GM12872 (cell line): ENCODE measurements at regions not wholly inside any gene's neighbourhood (a gene's known extent, or its start where the extent isn't known, plus 50 kb on each side); places are given as distances from the start of the nearest gene placed in this dataset.

ENCODE experiments used
- CTCF ChIP-seq: IDR thresholded peaks from 3 replicates; pipeline ENCODE4 v1.5.1; 2011; ENCODE audit warnings: low read depth, mild to moderate bottlenecking, low read length, moderate library complexity; ENCODE audit not compliant: insufficient read depth

- no peak for TF ChIP-seq CTCF
Measured at GRCh38 chr2:239834143-239834542, 191.0 kb downstream of the NDUFA10 start.

- TF ChIP-seq CTCF = no peak
Measured at GRCh38 chr2:239833269-239834109, 191.7 kb downstream of the NDUFA10 start.

- no peak for TF ChIP-seq CTCF
Measured at GRCh38 chr2:239832490-239833268, 192.5 kb downstream of the NDUFA10 start.

GRCh38 chr2:239831861-239832489 is 193.2 kb downstream of the NDUFA10 start:
- TF ChIP-seq CTCF = no peak

- TF ChIP-seq CTCF = no peak
Measured at GRCh38 chr2:239831001-239831731, 194.0 kb downstream of the NDUFA10 start.

GRCh38 chr2:239830121-239831000 is 194.8 kb downstream of the NDUFA10 start:
- TF ChIP-seq CTCF = no peak
